Coronary artery (tissue), 2 donors: ENCODE measurements at regions not wholly inside any gene's neighbourhood (a gene's known extent, or its start where the extent isn't known, plus 50 kb on each side); places are given as distances from the start of the nearest gene placed in this dataset.

ENCODE experiments used
- DNase-seq: peaks from one replicate; pipeline ENCODE4 v3.0.0-alpha.2; 2017; ENCODE audit warnings: low spot score
- H3K27ac ChIP-seq, 2 donors: fragments of 200-600 bp; sonication (generic); one replicate each; pipeline ENCODE4 v1.5.1; 2016 to 2019
- H3K4me3 ChIP-seq: fragments of 200-600 bp; sonication (generic); 2 replicates; pipeline ENCODE4 v1.5.1; 2016; ENCODE audit warnings: mild to moderate bottlenecking, moderate library complexity
- CTCF ChIP-seq: fragments of 200-600 bp; sonication (generic); IDR thresholded peaks from one replicate; pipeline ENCODE4 v1.5.1; 2019; ENCODE audit warnings: antibody characterized with exemption

- TF ChIP-seq CTCF: no peak
- DNase-seq: no peak
- Histone ChIP-seq H3K4me3 (no peak overlapping the region), H3K27ac (no peak overlapping the region)
These were observed 1242.9 kb downstream of the C4orf33 start for GRCh38 chr4:130338851-130339250.

- H3K4me3 ChIP-seq: no peak overlapping the region
- DNase-seq: no peak
- TF ChIP-seq CTCF: no peak
- H3K27ac ChIP-seq: no peak overlapping the region
These were observed 1253.8 kb downstream of the C4orf33 start for GRCh38 chr4:130349745-130350144.

- TF ChIP-seq CTCF: no peak
- Histone ChIP-seq H3K4me3 (no peak overlapping the region), H3K27ac (no peak overlapping the region)
- DNase-seq: no peak
These were observed 1260.9 kb downstream of the C4orf33 start for GRCh38 chr4:130356873-130357272.

- DNase-seq: no peak
- no peak for TF ChIP-seq CTCF
- Histone ChIP-seq H3K4me3 (no peak overlapping the region), H3K27ac (no peak overlapping the region)
These were observed 1263.6 kb downstream of the C4orf33 start for GRCh38 chr4:130359542-130359941.

- no peak overlapping the region for H3K27ac ChIP-seq
- no peak for TF ChIP-seq CTCF
- H3K4me3 ChIP-seq: no peak overlapping the region
- no peak for DNase-seq
These were observed 1265.7 kb downstream of the C4orf33 start for GRCh38 chr4:130361616-130362015.

- DNase-seq: no peak
- no peak for TF ChIP-seq CTCF
- Histone ChIP-seq H3K4me3 (no peak overlapping the region), H3K27ac (no peak overlapping the region)
These were observed 1272.7 kb downstream of the C4orf33 start for GRCh38 chr4:130368668-130369067.

GRCh38 chr4:130393231-130393630 lies 1297.3 kb downstream of the C4orf33 start:
- DNase-seq: no peak
- no peak for TF ChIP-seq CTCF
- no peak overlapping the region for H3K27ac ChIP-seq
- H3K4me3 ChIP-seq: no peak overlapping the region
